ENCODE measurements at regions not wholly inside any gene's neighbourhood (a gene's known extent, or its start where the extent isn't known, plus 50 kb on each side); places are given as distances from the start of the nearest gene placed in this dataset.

DNA sequence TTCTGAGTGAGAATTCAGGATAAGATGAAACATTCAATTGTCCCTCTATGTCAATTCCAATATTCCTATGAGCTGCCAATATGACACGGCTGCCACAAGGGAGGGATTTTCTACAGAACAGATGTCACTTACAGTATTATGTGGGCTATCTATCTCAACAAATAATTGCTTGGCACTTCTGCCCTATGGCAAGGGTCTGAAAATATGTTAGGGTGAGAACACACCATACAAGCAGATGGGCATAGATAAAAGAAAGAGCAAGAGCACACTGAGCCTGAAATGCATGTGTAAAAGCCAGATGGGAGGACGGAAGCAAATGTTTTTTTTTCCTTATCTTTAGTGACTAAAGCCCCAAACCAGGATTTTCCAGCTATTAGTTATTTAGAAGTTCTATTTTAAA is 70.1 kb upstream of the TFEC start:
- Histone ChIP-seq H3K9me3 (no peaks in the 10 kb centered on the region), H3K4me3 (no peak overlapping the region), H3K27me3 (no peaks in the 10 kb centered on the region), H3K27ac (no peak overlapping the region), H3K4me1 (no peaks in the 10 kb centered on the region), H3K36me3 (ENCODE audit: low read depth, missing control alignments) (no peaks in the 10 kb centered on the region)
- intact Hi-C loops (cut with DNase I; ENCODE audit: low total_unique reads): no loop called here
- no peak for DNase-seq
- TF ChIP-seq, protein P1, sequence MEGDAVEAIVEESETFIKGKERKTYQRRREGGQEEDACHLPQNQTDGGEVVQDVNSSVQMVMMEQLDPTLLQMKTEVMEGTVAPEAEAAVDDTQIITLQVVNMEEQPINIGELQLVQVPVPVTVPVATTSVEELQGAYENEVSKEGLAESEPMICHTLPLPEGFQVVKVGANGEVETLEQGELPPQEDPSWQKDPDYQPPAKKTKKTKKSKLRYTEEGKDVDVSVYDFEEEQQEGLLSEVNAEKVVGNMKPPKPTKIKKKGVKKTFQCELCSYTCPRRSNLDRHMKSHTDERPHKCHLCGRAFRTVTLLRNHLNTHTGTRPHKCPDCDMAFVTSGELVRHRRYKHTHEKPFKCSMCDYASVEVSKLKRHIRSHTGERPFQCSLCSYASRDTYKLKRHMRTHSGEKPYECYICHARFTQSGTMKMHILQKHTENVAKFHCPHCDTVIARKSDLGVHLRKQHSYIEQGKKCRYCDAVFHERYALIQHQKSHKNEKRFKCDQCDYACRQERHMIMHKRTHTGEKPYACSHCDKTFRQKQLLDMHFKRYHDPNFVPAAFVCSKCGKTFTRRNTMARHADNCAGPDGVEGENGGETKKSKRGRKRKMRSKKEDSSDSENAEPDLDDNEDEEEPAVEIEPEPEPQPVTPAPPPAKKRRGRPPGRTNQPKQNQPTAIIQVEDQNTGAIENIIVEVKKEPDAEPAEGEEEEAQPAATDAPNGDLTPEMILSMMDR (IDR thresholded peaks at IDR 0.05): no peak
- TF ChIP-seq POLR2A (IDR thresholded peaks at IDR 0.05): no peak
- 70 to 75% methylated on average over 2 of the region's 2 CpGs for WGBS, 2 donors

GRCh38 chr7:116101704-116102103 is 71.1 kb upstream of the TFEC start:
- Histone ChIP-seq H3K9me3 (no peaks in the 10 kb centered on the region), H3K36me3 (ENCODE audit: low read depth, missing control alignments) (no peaks in the 10 kb centered on the region), H3K4me1 (no peaks in the 10 kb centered on the region), H3K27me3 (no peaks in the 10 kb centered on the region), H3K4me3 (no peak overlapping the region), H3K27ac (no peak overlapping the region)
- TF ChIP-seq, protein P1 (IDR thresholded peaks at IDR 0.05): no peak
- no peak for TF ChIP-seq POLR2A (IDR thresholded peaks at IDR 0.05)
- no peak for DNase-seq
- intact Hi-C loops (cut with DNase I; ENCODE audit: low total_unique reads): no loop called here
- 59 to 76% methylated on average over 2 of the region's 2 CpGs for WGBS, 2 donors

DNA sequence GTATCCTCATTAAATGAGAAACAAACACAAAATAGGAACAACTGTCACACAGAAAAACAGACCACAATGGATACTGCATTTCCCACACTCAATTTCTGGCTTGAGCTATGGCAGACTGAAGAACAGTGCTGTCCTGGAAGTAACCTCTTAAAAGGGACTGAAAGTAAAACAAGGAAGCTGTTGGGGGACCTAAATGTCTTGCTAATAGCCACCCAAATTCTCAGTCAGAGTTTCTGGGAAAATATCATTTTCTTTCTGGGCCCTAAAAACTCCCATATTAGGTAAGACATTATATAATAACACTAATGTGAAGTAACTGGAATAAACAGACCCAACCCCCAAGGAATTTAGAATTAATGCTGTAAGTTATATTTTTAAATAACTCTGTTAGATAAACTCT is 80.9 kb upstream of the TFEC start:
- no peak overlapping the region for H3K27ac ChIP-seq
- intact Hi-C loops (cut with DNase I; ENCODE audit: low total_unique reads): no loop called here
- no peaks in the 10 kb centered on the region for H3K36me3 ChIP-seq (ENCODE audit: low read depth, missing control alignments)

GRCh38 chr7:116113310-116113709 is 82.7 kb upstream of the TFEC start:
- Histone ChIP-seq H3K27ac (no peak overlapping the region), H3K9me3 (no peaks in the 10 kb centered on the region), H3K4me3 (no peak overlapping the region), H3K27me3 (no peaks in the 10 kb centered on the region), H3K36me3 (ENCODE audit: low read depth, missing control alignments) (no peaks in the 10 kb centered on the region), H3K4me1 (no peaks in the 10 kb centered on the region)
- intact Hi-C loops (cut with DNase I; ENCODE audit: low total_unique reads): no loop called here
- WGBS, 2 donors: 85 to 96% methylated on average over 1 of the region's 1 CpG
- TF ChIP-seq, protein P1 (IDR thresholded peaks at IDR 0.05): no peak
- TF ChIP-seq POLR2A (IDR thresholded peaks at IDR 0.05): no peak
- DNase-seq: no peak

More for the DNA sequence above, 80.9 kb upstream of the TFEC start:
- TF ChIP-seq, protein P1 (IDR thresholded peaks at IDR 0.05): no peak
- no peak for TF ChIP-seq POLR2A (IDR thresholded peaks at IDR 0.05)
- DNase-seq: no peak
- H3K27me3 ChIP-seq: no peaks in the 10 kb centered on the region
- H3K4me3 ChIP-seq: no peak overlapping the region
- H3K9me3 ChIP-seq: no peaks in the 10 kb centered on the region
- no peaks in the 10 kb centered on the region for H3K4me1 ChIP-seq

- H3K9me3 ChIP-seq: no peaks in the 10 kb centered on the region
- H3K4me1 ChIP-seq: no peaks in the 10 kb centered on the region
- no peak for DNase-seq
- no peak overlapping the region for H3K27ac ChIP-seq
- TF ChIP-seq, protein P1 (IDR thresholded peaks at IDR 0.05): no peak
- TF ChIP-seq POLR2A (IDR thresholded peaks at IDR 0.05): no peak
- intact Hi-C loops (cut with DNase I; ENCODE audit: low total_unique reads): no loop called here
- no peaks in the 10 kb centered on the region for H3K27me3 ChIP-seq
- H3K4me3 ChIP-seq: no peak overlapping the region
- H3K36me3 ChIP-seq (ENCODE audit: low read depth, missing control alignments): no peaks in the 10 kb centered on the region
Measured at GRCh38 chr7:116120839-116121238, 89.5 kb upstream of the TES start.

All from testis (tissue), 2 donors.